Stimulated activated CD4-positive, alpha-beta T cell treated with anti-CD3 and anti-CD28 coated beads, Interleukin-12 subunit alpha, Interleukin-12 subunit beta, amount 100 ng/mL, for 4 hours (primary cell): ENCODE measurements at regions not wholly inside any gene's neighbourhood (a gene's known extent, or its start where the extent isn't known, plus 50 kb on each side); places are given as distances from the start of the nearest gene placed in this dataset.
"Not testable (repeated sequence)": the region's sequence is repeated elsewhere in the genome, so short reads cannot be mapped to it uniquely, and the experiment has no call there.

Experiments used
- DNase-seq: peaks from one replicate; pipeline ENCODE4 v3.0.0-alpha.2; 2020

DNA sequence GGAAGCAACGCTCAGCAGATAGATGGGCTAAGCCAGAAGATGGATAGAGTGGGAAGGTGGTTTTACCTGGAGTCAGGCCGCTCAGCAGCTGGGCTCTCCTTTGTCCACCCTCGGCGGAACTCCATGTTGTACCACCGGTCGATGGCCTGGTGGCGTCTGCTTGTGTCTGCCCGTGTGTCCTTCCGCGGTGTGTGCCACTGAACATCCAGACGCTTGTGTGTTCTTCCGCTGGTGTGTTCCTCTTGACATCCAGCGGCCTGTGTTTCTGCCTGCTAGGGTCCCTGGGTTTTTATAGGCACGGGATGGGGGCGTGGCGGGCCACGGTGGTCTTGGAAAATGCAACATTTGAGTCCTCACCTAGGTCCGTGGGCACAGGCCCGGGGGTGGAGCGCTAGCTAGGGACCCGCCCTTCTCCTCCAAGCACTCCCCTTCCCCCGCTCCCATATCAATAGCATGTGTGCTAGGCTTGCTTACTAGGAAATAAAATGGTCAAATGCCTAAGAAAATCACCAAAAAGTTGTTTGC, 1431.7 kb upstream of the ACVR2A start:
- no peak for DNase-seq

- no peak for DNase-seq
Observed at GRCh38 chr2:146412625-146413024, 1432.2 kb upstream of the ACVR2A start.

DNA sequence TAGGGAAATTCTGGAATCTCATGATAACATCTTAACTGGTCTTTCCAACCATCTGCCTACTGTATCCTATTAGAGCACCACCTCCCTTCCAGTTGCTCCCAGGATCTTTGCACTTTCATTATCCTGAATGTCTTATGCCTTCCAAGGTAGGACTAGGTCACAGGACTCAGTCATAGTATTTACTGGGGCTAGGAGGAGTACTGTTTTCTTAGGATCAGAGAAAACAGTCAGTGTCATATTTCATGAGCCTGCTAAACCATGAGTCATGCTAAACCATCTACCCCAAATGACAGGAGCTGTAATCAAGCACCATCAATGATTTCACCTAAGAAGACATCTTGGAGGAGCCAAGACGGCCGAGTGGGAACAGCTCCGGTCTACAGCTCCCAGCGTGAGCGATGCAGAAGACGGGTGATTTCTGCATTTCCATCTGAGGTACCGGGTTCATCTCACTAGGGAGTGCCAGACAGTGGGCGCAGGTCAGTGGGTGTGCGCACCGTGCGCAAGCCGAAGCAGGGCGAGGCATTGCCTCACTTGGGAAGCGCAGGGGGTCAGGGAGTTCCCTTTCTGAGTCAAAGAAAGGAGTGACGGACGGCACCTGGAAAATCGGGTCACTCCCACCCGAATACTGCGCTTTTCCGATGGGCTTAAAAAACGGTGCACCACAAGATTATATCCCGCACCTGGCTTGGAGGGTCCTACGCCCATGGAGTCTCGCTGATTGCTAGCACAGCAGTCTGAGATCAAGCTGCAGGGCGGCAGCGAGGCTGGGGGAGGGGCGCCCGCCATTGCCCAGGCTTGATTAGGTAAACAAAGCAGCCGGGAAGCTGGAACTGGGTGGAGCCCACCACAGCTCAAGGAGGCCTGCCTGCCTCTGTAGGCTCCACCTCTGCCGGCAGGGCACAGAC, 1439.2 kb upstream of the ACVR2A start:
- not testable (repeated sequence) for DNase-seq

DNA sequence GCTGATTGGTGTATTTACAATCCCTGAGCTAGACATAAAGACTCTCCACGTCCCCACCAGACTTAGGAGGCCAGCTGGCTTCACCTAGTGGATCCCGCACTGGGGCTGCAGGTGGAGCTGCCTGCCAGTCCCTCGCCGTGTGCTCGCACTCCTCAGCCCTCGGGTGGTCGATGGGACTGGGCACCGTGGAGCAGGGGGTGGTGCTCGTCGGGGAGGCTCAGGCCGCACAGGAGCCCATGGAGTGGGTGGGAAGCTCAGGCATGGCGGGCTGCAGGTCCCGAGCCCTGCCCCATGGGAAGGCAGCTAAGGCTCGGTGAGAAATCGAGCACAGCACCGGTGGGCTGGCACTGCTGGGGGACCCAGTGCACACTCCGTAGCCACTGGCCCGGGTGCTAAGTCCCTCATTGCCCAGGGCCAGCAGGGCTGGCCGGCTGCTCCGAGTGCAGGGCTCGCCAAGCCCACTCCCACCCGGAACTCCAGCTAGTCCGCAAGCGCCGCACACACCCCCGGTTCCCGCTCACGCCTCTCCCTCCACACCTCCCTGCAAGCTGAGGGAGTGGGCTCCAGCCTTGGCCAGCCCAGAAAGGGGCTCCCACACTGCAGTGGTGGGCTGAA, 1441.2 kb upstream of the ACVR2A start:
- not testable (repeated sequence) for DNase-seq

GRCh38 chr2:146392631-146393030, 1452.2 kb upstream of the ACVR2A start:
- no peak for DNase-seq

- DNase-seq = no peak
Observed at GRCh38 chr2:146392186-146392585, 1452.6 kb upstream of the ACVR2A start.

- DNase-seq = no peak
Observed at GRCh38 chr2:146388757-146389156, 1456.1 kb upstream of the ACVR2A start.

DNA sequence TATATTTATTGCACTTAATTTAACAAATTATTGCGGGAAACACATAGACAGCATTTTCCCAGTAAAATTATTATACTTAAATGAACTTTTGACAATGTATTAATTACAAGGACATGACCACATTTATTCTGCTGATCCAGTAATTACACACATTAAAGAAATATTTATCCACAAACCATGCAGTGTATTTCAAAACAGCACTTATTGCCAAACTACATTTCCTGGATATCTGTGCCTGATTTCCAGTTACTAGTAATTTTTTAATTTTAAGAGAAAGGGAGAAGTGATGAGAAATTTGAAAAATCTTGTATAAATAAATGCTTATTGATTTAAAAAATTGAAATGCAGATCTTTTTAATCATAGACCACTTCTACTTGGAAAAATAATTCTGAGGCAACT, 1458.7 kb upstream of the ACVR2A start:
- no peak for DNase-seq

DNA sequence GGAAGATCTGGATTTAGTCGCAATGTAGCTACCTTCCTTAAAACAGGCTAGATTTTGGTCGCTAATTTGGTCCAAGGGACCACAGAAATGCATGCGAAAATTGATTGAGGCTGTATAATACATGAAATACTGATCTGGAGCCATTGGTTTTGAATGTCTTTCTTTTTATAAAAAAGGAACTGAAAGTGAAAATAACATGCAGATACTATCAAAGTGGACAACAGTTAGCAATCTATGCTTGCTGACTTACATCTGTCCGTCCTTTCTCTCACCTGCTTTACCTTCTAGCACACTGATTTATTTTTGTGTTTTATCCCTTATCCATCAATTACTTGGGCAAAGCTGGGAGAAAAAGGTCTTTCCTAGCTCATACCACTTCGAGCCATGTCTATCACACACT, 1459.8 kb upstream of the ACVR2A start:
- DNase-seq = no peak

DNA sequence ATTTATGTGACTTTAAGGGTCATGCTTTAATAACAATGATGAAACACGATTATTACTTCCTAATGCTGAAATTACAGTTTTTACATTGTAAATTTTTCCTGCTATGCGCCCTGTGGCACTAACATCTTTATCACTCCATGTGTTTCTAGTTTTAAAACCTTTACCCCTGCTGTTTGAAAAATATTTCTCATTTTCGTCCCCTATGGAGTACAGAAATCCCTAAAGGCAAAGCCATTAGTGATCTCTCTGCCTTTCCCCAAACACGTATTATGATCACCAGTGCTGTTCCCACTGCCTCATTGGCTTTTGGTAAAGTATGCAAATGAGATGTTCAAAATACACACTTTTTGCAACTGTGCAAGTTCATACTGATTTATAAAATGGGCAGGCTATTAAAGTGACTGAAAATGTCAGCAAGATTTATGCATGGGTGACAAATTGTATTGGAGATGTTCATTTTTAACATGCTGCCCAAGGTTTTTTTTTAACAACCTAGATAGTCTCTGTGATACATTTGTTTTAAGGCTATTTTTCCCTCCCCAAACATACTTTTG, 1468.2 kb upstream of the ACVR2A start:
- DNase-seq = no peak

GRCh38 chr2:146374505-146374904, 1470.3 kb upstream of the ACVR2A start:
- DNase-seq = no peak

- DNase-seq = not testable (repeated sequence)
Observed at GRCh38 chr2:146371364-146371763, 1473.5 kb upstream of the ACVR2A start.

DNA sequence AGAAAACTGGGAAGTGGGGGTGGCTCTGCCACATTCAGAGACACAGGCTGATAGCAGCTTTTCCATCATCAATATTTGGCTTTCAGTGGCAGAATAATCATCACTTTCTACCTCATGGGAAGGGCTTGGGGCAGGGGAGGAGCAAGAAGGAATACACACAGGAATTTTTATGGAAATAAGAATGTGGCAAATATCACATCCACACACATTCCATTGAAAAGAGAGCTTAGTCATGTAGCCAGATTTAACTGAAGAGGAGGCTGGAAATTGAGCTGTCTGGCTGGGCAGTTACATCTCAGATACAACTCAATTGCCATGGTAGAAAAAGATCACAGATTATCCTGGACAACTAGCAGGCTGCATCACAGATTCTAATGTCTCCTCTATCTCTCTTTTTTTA, 1474.0 kb upstream of the ACVR2A start:
- DNase-seq = no peak

GRCh38 chr2:146366276-146366675, 1478.6 kb upstream of the ACVR2A start:
- no peak for DNase-seq

DNA sequence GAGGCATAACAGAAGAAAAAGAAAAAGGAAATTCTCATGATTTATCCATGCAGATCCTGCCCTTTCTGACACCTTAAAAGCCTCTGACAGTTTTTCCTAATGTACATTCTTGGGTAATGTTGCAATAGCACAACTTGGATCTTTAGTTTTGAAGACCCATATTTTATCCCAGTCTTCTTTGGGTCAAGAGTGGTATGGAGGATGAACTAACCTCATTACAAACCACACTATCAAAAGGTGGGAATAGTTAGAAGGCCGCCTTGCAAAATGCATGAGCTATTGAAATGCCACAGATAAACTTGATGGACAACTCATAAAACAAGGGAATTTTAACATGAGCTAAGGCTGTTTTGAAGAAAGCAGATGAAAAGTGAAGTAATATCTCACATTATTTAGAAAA, 1479.8 kb upstream of the ACVR2A start:
- no peak for DNase-seq

DNA sequence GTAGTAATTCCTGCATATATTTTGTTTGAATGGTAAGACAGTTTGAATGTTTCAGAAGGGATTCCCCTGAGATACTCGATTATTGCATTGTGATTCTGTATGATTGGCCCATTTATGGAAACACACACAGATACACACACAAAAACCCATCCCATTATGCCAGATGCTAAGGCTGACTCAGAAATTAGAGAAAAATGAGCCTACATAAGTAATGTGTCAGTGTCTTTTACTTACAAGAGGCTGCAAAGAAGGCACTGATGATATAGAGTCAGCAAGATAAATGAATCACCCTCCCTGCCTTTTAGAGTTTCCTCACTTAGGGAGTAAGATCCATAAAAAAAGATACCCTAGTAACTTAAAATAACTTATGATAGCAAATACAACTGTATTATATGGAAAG, 1481.1 kb upstream of the ACVR2A start:
- no peak for DNase-seq

DNA sequence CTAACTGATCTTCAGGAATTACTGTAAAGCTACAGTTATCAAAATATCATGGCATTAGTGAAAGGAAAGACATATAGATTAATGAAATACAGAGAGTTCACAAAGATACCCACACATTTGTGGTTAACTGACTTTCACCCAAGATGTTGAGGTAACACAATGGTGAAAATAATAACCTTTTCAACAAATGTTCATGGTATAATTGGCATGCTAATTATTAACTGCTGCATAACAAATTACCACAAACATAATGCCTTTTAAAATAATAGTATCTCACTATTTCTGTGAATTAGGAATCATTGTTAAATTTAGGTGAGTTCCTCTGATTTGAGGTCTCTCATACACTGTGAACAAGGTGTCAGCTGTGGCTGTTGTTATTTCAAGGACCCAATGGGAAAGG, 1493.1 kb upstream of the ACVR2A start:
- DNase-seq = no peak

GRCh38 chr2:146349334-146349733, 1495.5 kb upstream of the ACVR2A start:
- no peak for DNase-seq

DNA sequence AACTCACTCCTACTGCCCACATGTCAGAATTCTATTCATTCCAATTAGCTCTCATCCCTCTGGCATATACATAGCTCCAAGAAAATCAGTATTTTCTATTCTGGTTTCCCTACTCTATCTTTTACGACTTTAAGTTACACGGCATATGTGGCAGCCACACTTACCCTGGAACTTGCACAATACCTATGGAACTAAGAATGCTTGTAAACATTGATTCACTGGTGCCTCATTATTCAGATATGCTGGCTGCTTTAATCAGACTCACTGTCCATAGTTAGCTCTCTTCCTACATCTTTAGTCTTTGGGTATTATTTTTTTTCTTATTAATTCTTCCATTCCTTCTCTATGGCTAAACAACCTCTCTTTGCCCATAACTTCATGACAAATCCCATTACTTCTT, 1519.9 kb upstream of the ACVR2A start:
- no peak for DNase-seq

DNA sequence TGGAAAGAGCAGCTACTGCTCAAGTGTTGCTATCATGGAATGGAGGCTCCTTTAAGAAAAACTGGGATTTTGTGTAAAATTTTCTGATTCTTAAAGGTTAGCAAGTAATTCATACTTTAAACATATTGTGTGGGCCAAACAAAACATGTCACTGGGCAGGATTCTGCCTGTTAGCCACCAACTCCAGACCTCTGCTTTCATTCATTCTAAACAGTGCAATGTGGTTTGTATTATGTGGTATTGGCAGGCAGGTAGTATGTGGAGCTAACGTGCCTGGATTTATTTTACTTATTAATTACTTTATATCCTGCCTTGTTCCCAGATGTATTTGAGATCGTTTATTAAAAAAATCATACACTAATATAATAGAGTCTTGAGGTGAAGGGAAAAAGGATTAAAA, 1521.3 kb upstream of the ACVR2A start:
- no peak for DNase-seq

DNA sequence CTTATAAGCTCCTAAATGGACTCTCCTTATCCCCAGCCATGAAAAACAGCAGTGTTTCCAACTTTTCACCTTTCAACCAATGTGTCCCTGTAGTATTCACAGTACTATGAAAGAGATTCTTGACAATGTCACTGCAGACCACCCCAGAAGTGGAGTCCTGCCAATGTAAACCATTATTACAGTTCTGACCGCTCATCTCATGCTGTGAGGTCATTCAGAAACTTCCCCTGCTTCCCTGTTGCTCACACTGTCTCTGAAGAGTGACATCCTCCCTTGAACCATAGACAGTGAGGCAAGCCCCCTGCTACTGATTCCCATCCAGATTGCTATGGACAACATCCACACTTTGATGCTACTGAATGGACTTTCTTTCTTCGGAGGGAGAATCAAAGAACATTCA, 1523.7 kb upstream of the ACVR2A start:
- no peak for DNase-seq

- no peak for DNase-seq
Observed at GRCh38 chr2:146317959-146318358, 1526.9 kb upstream of the ACVR2A start.

DNA sequence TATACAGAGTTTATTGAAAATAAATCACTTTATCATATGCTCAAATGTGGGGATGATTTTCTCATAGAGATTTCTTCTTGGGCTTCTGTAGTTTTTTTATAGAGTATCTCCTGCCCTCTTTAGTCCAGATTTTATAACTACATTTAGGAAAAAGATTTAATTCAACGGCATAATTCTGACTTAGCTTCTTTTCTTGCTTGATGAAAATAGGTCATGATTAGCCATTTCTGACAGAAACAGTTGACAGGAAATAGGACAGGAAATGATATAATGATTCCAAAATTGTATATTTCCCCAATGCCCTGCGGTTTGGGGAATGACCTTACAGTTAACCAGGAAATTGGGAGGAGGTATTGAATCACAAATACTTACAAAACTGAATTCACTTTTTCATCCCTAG, 1531.9 kb upstream of the ACVR2A start:
- no peak for DNase-seq

DNA sequence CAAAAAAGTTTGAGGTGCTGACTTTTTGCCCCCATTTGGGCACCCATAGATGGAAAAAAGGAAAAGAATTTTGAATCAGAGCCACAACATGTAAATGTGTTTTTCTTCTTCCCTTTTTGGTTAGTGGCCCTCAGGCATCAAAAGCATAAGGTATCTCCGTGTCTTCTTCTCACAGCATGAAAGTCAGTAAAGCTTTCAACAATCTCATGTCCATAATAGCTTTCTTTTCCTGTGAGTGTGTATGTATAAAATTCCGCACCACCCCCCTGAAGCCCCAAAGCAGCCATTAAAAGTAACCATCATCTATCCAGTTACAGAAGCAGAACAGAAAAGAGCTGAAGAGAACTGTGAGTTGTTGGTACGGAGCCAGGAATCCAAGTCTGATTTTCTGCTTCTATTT, 1539.7 kb upstream of the ACVR2A start:
- DNase-seq = no peak
